HG03159 (cell line): ENCODE measurements at regions not wholly inside any gene's neighbourhood (a gene's known extent, or its start where the extent isn't known, plus 50 kb on each side); places are given as distances from the start of the nearest gene placed in this dataset.

ENCODE experiments used
- ATAC-seq: cut with Tn5 transposase; IDR thresholded peaks from one replicate; pipeline ENCODE4 v1.9.1; 2021; ENCODE audit warnings: mild to moderate bottlenecking, moderate library complexity; ENCODE audit not compliant: unreplicated experiment

DNA sequence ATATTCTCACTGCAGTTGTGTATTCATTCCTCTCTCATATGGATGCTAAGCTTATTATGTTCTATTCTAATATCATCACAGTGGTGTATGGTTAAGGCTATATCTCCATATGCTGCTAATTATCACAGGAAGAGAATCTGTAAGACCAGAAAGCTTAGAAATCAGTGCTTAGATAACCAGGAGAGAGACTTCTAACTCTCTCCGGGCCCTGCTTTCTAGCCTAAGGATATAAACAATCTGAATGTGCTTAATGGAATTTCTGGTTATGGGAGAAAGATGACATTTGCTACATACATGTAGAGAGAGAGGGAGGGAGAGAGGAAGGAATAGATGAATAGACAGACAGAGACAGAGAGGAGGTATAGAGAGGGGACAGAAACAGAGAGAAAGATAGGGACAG is 1231.3 kb downstream of the EPHA7 start:
- no peak for ATAC-seq

GRCh38 chr6:92184933-92185332 is 1234.4 kb downstream of the EPHA7 start:
- no peak for ATAC-seq

GRCh38 chr6:92181347-92181746 is 1238.0 kb downstream of the EPHA7 start:
- no peak for ATAC-seq

- no peak for ATAC-seq
Measured at GRCh38 chr6:92180090-92180489, 1239.3 kb downstream of the EPHA7 start.

- no peak for ATAC-seq
Measured at GRCh38 chr6:92176666-92177065, 1242.7 kb downstream of the EPHA7 start.

- ATAC-seq, result no peak
Measured at GRCh38 chr6:92174398-92175073, 1244.8 kb downstream of the EPHA7 start.

DNA sequence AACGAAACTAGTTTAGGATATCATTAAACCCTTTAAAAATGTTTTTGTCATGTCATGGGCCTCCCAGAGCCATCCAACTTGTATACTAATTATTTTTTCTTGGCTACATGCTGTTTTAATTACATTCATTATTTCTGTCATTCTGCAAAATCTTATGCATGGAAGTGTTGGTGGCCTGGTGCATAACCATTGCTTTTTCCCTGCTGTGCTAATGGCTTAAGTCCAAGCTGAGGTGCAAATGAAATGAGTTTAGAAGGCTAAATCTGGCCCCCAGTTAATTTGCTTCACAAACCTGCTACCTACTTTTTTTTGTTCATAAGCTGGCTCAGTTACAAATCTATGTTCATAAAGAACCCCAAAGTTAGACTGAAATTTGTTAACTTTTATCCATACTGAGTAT is 1249.9 kb downstream of the EPHA7 start:
- no peak for ATAC-seq

- no peak for ATAC-seq
Measured at GRCh38 chr6:92166666-92167065, 1252.7 kb downstream of the EPHA7 start.

GRCh38 chr6:92161953-92162352 is 1257.4 kb downstream of the EPHA7 start:
- no peak for ATAC-seq

- no peak for ATAC-seq
Measured at GRCh38 chr6:92160226-92160625, 1259.1 kb downstream of the EPHA7 start.

GRCh38 chr6:92159046-92159445 is 1260.3 kb downstream of the EPHA7 start:
- peak; percentile 58 for ATAC-seq

GRCh38 chr6:92150553-92150952 is 1268.8 kb downstream of the EPHA7 start:
- no peak for ATAC-seq

- no peak for ATAC-seq
Measured at GRCh38 chr6:92147246-92147645, 1272.1 kb downstream of the EPHA7 start.

GRCh38 chr6:92139601-92140000 is 1279.8 kb downstream of the EPHA7 start:
- no peak for ATAC-seq

DNA sequence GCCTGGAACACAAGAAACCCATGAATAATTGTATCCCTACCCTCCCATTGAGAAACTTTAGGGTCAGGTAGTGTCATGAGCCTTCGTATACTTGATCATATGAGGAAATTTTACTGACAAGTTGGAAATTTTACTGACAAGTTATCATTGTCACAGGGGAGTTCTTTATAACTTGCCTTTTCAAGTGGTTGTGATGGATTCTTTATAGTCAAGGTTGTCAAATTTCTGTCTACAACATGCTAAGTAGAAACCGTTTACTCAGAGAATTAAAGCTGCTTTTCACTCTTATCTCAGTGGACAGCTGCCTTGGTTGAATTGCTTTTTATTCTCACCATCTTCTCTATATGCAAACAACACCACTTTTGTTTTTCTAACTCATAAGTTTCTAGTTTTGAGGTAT is 1286.4 kb downstream of the EPHA7 start:
- no peak for ATAC-seq

DNA sequence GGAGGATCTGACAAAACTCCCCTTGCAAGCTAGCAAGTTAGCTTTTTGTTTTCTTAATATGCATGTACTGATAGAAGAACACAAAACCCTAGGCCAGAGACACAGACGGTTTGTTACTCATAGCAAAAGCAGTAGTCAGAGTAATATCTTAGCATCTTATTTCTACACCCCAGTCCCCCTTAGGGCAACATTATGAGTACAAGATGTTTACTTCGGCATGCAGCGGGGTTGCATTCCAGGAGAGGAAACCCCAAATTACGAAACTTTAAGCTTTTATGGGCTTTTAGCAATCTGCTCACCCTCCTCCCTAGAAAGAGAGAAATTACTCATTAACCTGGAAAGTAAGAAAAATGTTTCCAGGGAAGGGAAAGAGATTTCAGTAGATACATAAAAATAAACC is 1286.9 kb downstream of the EPHA7 start:
- no peak for ATAC-seq

GRCh38 chr6:92130944-92131343 is 1288.4 kb downstream of the EPHA7 start:
- no peak for ATAC-seq

GRCh38 chr6:92126983-92127382 is 1292.4 kb downstream of the EPHA7 start:
- no peak for ATAC-seq

DNA sequence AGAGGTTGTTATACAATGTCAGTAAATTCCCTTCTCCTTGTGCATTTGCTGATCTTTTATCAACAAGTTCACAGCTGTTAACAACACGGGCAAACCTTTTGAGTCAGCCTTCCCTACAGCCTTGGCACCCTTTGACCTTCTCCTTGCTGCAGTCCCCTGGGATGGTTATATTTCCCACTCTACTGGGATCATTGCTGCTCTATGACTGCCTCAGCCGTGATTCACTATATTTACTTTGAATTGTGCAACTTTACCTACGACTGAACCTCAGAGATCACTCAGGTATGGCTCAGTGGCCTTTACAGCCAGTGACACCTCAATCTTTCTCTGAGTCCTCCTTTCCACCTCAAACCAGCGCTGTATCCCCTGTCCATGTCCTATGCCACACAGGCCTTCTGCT is 1293.3 kb downstream of the EPHA7 start:
- no peak for ATAC-seq

- ATAC-seq, result no peak
Measured at GRCh38 chr6:92125681-92126080, 1293.7 kb downstream of the EPHA7 start.

DNA sequence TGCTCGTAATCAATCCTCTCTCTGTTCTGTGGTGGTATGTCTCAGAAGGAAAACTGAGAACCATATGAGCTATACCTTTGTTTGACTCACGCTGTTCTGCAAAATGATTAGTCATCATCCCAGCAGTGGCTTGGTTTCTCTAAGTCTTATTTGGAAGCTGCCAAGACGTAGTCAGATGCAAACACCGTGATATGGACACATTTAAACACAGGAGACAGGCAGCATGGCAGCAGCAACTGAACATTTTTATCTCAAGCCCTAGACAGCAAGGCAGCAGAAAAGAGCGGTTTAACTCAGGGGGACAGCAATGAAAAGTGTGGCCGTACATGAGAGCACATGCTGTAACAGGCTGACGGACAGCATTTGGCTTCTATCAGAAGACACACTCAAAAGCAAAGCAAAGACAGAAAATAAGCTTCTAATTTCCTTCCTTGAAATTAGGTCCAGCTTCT is 1295.1 kb downstream of the EPHA7 start:
- ATAC-seq, result no peak

DNA sequence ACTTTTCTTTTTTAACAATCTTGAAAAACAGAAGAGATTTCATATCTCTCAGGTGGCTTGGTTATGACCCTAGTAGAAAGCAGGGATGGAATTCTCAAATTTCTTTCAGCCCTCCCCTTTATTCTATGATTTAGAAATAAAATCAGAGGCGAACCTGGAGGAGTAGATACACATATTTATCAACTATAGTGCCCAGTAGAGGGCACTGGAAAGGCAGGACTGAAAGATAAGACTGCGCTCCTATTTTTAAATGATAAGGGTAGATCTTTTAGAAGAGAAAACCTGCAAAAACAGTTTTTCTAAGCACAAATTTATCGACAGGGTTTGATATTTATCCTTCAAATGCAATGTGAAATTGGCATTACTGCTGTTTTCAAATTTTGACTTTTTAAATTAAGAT is 1296.6 kb downstream of the EPHA7 start:
- no peak for ATAC-seq

GRCh38 chr6:92121228-92121627 is 1298.1 kb downstream of the EPHA7 start:
- no peak for ATAC-seq
